BLaER1 (cell line): ENCODE measurements at regions not wholly inside any gene's neighbourhood (a gene's known extent, or its start where the extent isn't known, plus 50 kb on each side); places are given as distances from the start of the nearest gene placed in this dataset.
"Not testable (repeated sequence)": the region's sequence is repeated elsewhere in the genome, so short reads cannot be mapped to it uniquely, and the experiment has no call there.

ENCODE experiments used
- H3K27ac ChIP-seq: shearing (Covaris generic); formaldehyde crosslinking; 2 replicates; pipeline ENCODE4 v1.8.1; 2022
- H3K27me3 ChIP-seq: shearing (Covaris generic); formaldehyde crosslinking; 2 replicates; pipeline ENCODE4 v1.8.1; 2022
- H3K36me3 ChIP-seq: shearing (Covaris generic); formaldehyde crosslinking; 2 replicates; pipeline ENCODE4 v1.8.1; 2022
- H3K4me1 ChIP-seq: shearing (Covaris generic); formaldehyde crosslinking; 2 replicates; pipeline ENCODE4 v1.8.1; 2022
- H3K4me2 ChIP-seq: shearing (Covaris generic); formaldehyde crosslinking; 2 replicates; pipeline ENCODE4 v1.8.1; 2022
- H3K4me3 ChIP-seq: shearing (Covaris generic); formaldehyde crosslinking; 2 replicates; pipeline ENCODE4 v1.8.1; 2022
- H3K9ac ChIP-seq: shearing (Covaris generic); formaldehyde crosslinking; 2 replicates; pipeline ENCODE4 v1.8.1; 2022
- H3K9me3 ChIP-seq: shearing (Covaris generic); formaldehyde crosslinking; 2 replicates; pipeline ENCODE4 v1.8.1; 2022
- H4K20me1 ChIP-seq: shearing (Covaris generic); formaldehyde crosslinking; 2 replicates; pipeline ENCODE4 v1.8.1; 2022
- Cebpa-rat ChIP-seq: shearing (Covaris generic); IDR thresholded peaks from 2 replicates; pipeline ENCODE4 v1.8.1; 2022

- no peak overlapping the region for H3K9ac ChIP-seq
- no peak overlapping the region for H3K4me2 ChIP-seq
- H3K4me3 ChIP-seq, result no peak overlapping the region
- no peak for TF ChIP-seq Cebpa-rat
- no peak overlapping the region for H3K27ac ChIP-seq
- no peaks in the 10 kb centered on the region for H3K36me3 ChIP-seq
- no peaks in the 10 kb centered on the region for H3K4me1 ChIP-seq
- H3K9me3 ChIP-seq, result peaks cover 5% of the 10 kb centered on the region; the same call in 1 of the 2 replicates
- H4K20me1 ChIP-seq, result no peaks in the 10 kb centered on the region
- no peaks in the 10 kb centered on the region for H3K27me3 ChIP-seq
Observed at GRCh38 chr2:111250448-111251030, 129.8 kb downstream of the BCL2L11 start.

- no peaks in the 10 kb centered on the region for H3K27me3 ChIP-seq
- no peak overlapping the region for H3K4me2 ChIP-seq
- H4K20me1 ChIP-seq, result no peaks in the 10 kb centered on the region
- no peak overlapping the region for H3K27ac ChIP-seq
- no peaks in the 10 kb centered on the region for H3K4me1 ChIP-seq
- no peak for TF ChIP-seq Cebpa-rat
- no peaks in the 10 kb centered on the region for H3K36me3 ChIP-seq
- H3K9ac ChIP-seq, result no peak overlapping the region
- no peak overlapping the region for H3K4me3 ChIP-seq
- peaks cover 5% of the 10 kb centered on the region; the same call in 1 of the 2 replicates for H3K9me3 ChIP-seq
Observed at GRCh38 chr2:111251711-111252110, 131.0 kb downstream of the BCL2L11 start.

- no peak for TF ChIP-seq Cebpa-rat
- Histone ChIP-seq H3K9ac (no peak overlapping the region), H3K27me3 (no peaks in the 10 kb centered on the region), H3K4me1 (no peaks in the 10 kb centered on the region), H3K36me3 (no peaks in the 10 kb centered on the region), H3K4me3 (no peak overlapping the region), H3K27ac (no peak overlapping the region), H3K4me2 (no peak overlapping the region), H4K20me1 (no peaks in the 10 kb centered on the region), H3K9me3 (peaks cover 5% of the 10 kb centered on the region; the same call in 1 of the 2 replicates)
Observed at GRCh38 chr2:111252436-111252835, 131.7 kb downstream of the BCL2L11 start.

GRCh38 chr2:111254916-111255315, 134.2 kb downstream of the BCL2L11 start:
- not testable (repeated sequence) for H3K4me3 ChIP-seq, H3K36me3 ChIP-seq

GRCh38 chr2:111256628-111257027, 135.9 kb downstream of the BCL2L11 start:
- not testable (repeated sequence) for H3K4me2 ChIP-seq, H3K4me1 ChIP-seq, H4K20me1 ChIP-seq, H3K36me3 ChIP-seq, H3K9ac ChIP-seq, H3K27ac ChIP-seq, H3K4me3 ChIP-seq, H3K27me3 ChIP-seq, H3K9me3 ChIP-seq

More at GRCh38 chr2:111254916-111255315, 134.2 kb downstream of the BCL2L11 start:
- not testable (repeated sequence) for H4K20me1 ChIP-seq, H3K4me1 ChIP-seq, H3K27ac ChIP-seq, H3K9me3 ChIP-seq, H3K9ac ChIP-seq, H3K4me2 ChIP-seq, H3K27me3 ChIP-seq

- H3K9ac ChIP-seq, H3K4me2 ChIP-seq, H3K27me3 ChIP-seq, H3K27ac ChIP-seq, H3K4me3 ChIP-seq, H4K20me1 ChIP-seq, H3K9me3 ChIP-seq, H3K36me3 ChIP-seq, H3K4me1 ChIP-seq: not testable (repeated sequence)
Observed at GRCh38 chr2:111257607-111258006, 136.9 kb downstream of the BCL2L11 start.

GRCh38 chr2:111258318-111258717, 137.6 kb downstream of the BCL2L11 start:
- not testable (repeated sequence) for H3K4me2 ChIP-seq, H3K9me3 ChIP-seq, H4K20me1 ChIP-seq, H3K27ac ChIP-seq, H3K4me1 ChIP-seq, H3K9ac ChIP-seq, H3K36me3 ChIP-seq, H3K27me3 ChIP-seq, H3K4me3 ChIP-seq

- H3K9me3 ChIP-seq, H3K36me3 ChIP-seq, H3K27me3 ChIP-seq, H3K4me3 ChIP-seq, H4K20me1 ChIP-seq, H3K9ac ChIP-seq, H3K4me2 ChIP-seq, H3K4me1 ChIP-seq, H3K27ac ChIP-seq: not testable (repeated sequence)
Observed at GRCh38 chr2:111262627-111263379, 142.1 kb downstream of the BCL2L11 start.

GRCh38 chr2:111263380-111264017, 142.8 kb downstream of the BCL2L11 start:
- not testable (repeated sequence) for H3K9me3 ChIP-seq, H3K4me1 ChIP-seq, H3K4me2 ChIP-seq, H3K9ac ChIP-seq, H3K27ac ChIP-seq, H3K27me3 ChIP-seq, H4K20me1 ChIP-seq, H3K36me3 ChIP-seq, H3K4me3 ChIP-seq

- not testable (repeated sequence) for H3K36me3 ChIP-seq, H4K20me1 ChIP-seq, H3K9ac ChIP-seq, H3K27ac ChIP-seq, H3K4me2 ChIP-seq, H3K4me3 ChIP-seq, H3K9me3 ChIP-seq, H3K27me3 ChIP-seq, H3K4me1 ChIP-seq
Observed at GRCh38 chr2:111264956-111265355, 144.2 kb downstream of the BCL2L11 start.

GRCh38 chr2:111266556-111266955, 145.8 kb downstream of the BCL2L11 start:
- not testable (repeated sequence) for H3K36me3 ChIP-seq, H4K20me1 ChIP-seq, H3K4me1 ChIP-seq, H3K9me3 ChIP-seq, H3K27ac ChIP-seq, H3K27me3 ChIP-seq, H3K4me2 ChIP-seq, H3K4me3 ChIP-seq, H3K9ac ChIP-seq

- H3K9ac ChIP-seq, H3K36me3 ChIP-seq, H3K27me3 ChIP-seq, H3K4me3 ChIP-seq, H4K20me1 ChIP-seq, H3K9me3 ChIP-seq, H3K4me2 ChIP-seq, H3K4me1 ChIP-seq, H3K27ac ChIP-seq: not testable (repeated sequence)
Observed at GRCh38 chr2:111267038-111267437, 146.3 kb downstream of the BCL2L11 start.

- H3K27me3 ChIP-seq, H3K9ac ChIP-seq, H3K27ac ChIP-seq, H3K36me3 ChIP-seq, H3K9me3 ChIP-seq, H3K4me3 ChIP-seq, H3K4me2 ChIP-seq, H4K20me1 ChIP-seq, H3K4me1 ChIP-seq: not testable (repeated sequence)
Observed at GRCh38 chr2:111269761-111270323, 149.1 kb downstream of the BCL2L11 start.

- H3K9me3 ChIP-seq, H3K36me3 ChIP-seq, H3K9ac ChIP-seq, H4K20me1 ChIP-seq, H3K27ac ChIP-seq, H3K4me3 ChIP-seq, H3K4me2 ChIP-seq, H3K4me1 ChIP-seq, H3K27me3 ChIP-seq: not testable (repeated sequence)
Observed at GRCh38 chr2:111270569-111270968, 149.9 kb downstream of the BCL2L11 start.
